Esophagus (tissue), 2 donors: ENCODE measurements at regions not wholly inside any gene's neighbourhood (a gene's known extent, or its start where the extent isn't known, plus 50 kb on each side); places are given as distances from the start of the nearest gene placed in this dataset.

Source experiments
- H3K27ac ChIP-seq, 2 donors: one replicate each; pipeline ENCODE4 v1.5.1; 2013; ENCODE audit warnings: low read depth in 2 of 2, mild to moderate bottlenecking in 2 of 2, inconsistent platforms in 1 of 2, low read length in 1 of 2, moderate library complexity in 1 of 2
- H3K27me3 ChIP-seq, 2 donors: one replicate each; pipeline ENCODE4 v1.6.1; 2013; ENCODE audit warnings: low read length in 2 of 2, control low read depth in 1 of 2, mild to moderate bottlenecking in 1 of 2; ENCODE audit not compliant: insufficient read depth in 2 of 2, control insufficient read depth in 1 of 2
- H3K36me3 ChIP-seq, 2 donors: one replicate each; pipeline ENCODE4 v1.6.1; 2013; ENCODE audit warnings: low read length in 1 of 2; ENCODE audit not compliant: control insufficient read depth in 2 of 2, insufficient read depth in 2 of 2
- H3K4me1 ChIP-seq, 2 donors: one replicate each; pipeline ENCODE4 v1.6.1; 2013; ENCODE audit warnings: low read length in 1 of 2; ENCODE audit not compliant: control insufficient read depth in 2 of 2, insufficient read depth in 2 of 2
- H3K4me3 ChIP-seq, 2 donors: one replicate each; pipeline ENCODE4 v1.5.1; 2013; ENCODE audit warnings: low read length in 2 of 2, mild to moderate bottlenecking in 2 of 2, low read depth in 1 of 2, moderate library complexity in 1 of 2
- H3K9me3 ChIP-seq, 2 donors: one replicate each; pipeline ENCODE4 v1.6.1; 2013; ENCODE audit warnings: mild to moderate bottlenecking in 2 of 2, low read depth in 1 of 2, low read length in 1 of 2, moderate library complexity in 1 of 2; ENCODE audit not compliant: control insufficient read depth in 2 of 2, insufficient read depth in 1 of 2
- WGBS, 2 donors: extraction: QIAGEN DNeasy Blood & Tissue Kit; methylation state at CpG; one replicate each; pipeline ENCODE4 v1.1.7; 2013; 5-methylcytosine and 5-hydroxymethylcytosine counted together
- donor health status: healthy with polysubstance abuse.
- donor health status: Bipolar disorder and iron deficiency.

DNA sequence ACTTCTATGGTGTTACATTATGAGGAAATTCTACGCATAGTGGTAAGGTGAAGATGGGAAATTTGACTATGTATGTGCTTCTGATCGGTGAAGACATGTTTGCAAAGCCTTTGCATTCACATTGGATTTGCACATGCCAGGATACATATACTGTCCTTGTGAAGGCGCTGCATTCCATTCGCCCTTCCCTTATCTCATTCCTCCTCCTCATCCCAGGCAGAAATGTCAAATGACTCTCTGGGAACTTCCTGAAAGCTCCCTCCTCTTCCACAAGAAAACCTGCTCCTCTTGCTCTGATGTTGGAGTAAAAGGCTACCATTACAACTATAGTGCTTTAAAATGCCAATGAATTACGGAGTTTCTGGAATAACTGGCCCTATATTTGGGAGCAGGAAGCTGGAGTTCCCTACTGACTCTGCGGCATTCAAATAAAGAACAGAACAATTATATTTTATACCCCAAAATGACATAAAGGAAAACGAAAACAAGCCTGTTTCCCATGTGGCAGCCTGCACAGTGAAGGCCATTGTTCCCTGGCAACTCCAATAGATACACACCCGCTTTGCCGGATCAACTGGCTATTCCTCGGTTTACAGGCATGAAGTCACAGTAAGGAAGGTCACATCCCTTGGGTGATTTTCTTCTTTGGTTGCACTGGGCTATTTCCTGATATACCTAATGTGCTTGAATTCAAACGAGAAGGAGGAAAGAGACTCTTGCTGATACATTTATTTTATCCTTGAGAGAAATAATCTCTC, 84.5 kb downstream of the AREG start:
- peaks cover 0 to 1% of the 10 kb centered on the region in 2 donors for H3K4me1 ChIP-seq
- no peak overlapping the region for H3K4me3 ChIP-seq
- H3K27ac ChIP-seq, result no peak overlapping the region
- H3K27me3 ChIP-seq, result no peaks in the 10 kb centered on the region
- WGBS, 2 donors, result 74 to 77% methylated on average over 11 of the region's 11 CpGs
- H3K36me3 ChIP-seq, result no peaks in the 10 kb centered on the region
- no peaks in the 10 kb centered on the region for H3K9me3 ChIP-seq

DNA sequence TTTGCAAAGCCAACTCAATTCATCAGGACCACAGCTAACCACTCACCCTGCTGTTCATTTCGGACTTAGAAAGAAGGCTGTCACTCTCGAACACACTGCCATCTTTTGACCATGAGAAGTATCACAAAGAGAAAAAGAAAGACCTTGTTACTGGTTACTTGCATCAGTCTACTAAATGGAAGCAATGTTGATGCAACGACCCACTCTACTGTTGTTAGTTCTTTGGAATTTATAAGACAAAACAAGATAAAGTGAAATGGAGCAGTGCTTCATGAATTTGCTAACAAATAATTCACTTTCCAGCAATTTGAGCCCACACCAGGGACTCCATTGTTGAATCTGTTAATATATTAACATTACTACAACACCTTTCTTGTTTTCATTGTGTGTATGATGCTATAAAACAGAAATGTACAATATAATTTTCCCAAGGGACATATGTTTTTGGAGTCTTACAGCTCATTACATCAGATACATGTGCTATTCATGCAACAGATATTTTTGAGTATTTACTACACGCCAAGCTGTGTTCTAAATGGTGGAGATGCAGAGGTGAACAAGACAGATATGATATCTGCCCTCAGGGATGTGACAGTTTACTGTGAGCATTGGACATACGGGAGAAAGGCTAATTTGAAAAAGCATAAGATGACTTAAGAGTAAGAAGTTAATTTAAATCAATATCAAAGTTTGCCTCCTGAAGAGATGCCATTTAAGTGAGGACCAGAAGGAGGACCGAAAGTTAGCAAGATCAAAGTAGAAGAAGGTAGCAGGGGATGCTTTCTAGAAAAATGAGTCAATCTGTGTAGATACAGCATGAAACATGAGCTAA, 87.2 kb downstream of the AREG start:
- 46 to 47% methylated on average over 6 of the region's 6 CpGs for WGBS, 2 donors
- H3K27ac ChIP-seq, result no peak overlapping the region

GRCh38 chr4:74534121-74534520, 89.2 kb downstream of the AREG start:
- Histone ChIP-seq H3K4me3 (no peak overlapping the region), H3K9me3 (no peaks in the 10 kb centered on the region), H3K27me3 (no peaks in the 10 kb centered on the region), H3K36me3 (no peaks in the 10 kb centered on the region), H3K27ac (no peak overlapping the region), H3K4me1 (peaks cover 0 to 1% of the 10 kb centered on the region in 2 donors)
- WGBS, 2 donors, result 69 to 76% methylated on average over 3 of the region's 3 CpGs

More for the DNA sequence above, 87.2 kb downstream of the AREG start:
- H3K9me3 ChIP-seq, result no peaks in the 10 kb centered on the region
- no peak overlapping the region for H3K4me3 ChIP-seq
- H3K4me1 ChIP-seq, result peaks cover 0 to 1% of the 10 kb centered on the region in 2 donors
- H3K27me3 ChIP-seq, result no peaks in the 10 kb centered on the region
- H3K36me3 ChIP-seq, result no peaks in the 10 kb centered on the region

DNA sequence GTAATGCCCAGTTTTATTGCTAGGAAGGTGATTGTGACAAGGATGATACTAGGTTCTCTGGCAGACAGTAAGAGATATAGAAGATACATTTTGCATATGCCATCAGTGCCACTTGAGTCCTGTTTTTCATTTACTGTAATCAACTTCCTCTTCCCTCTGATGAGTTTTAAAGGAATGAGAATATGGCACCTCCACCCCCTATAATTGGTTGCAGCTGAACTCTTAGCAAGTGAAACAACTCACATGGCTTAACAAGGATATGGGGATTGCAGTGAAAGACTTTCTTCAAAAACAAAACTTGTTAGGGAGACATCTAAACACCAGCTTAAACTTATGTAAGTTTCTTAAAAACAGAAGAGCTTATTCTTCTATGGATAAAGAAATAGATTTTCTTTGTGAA, 90.0 kb downstream of the AREG start:
- no peak overlapping the region for H3K4me3 ChIP-seq
- peaks cover 0 to 1% of the 10 kb centered on the region in 2 donors for H3K4me1 ChIP-seq
- H3K27ac ChIP-seq, result no peak overlapping the region
- H3K9me3 ChIP-seq, result no peaks in the 10 kb centered on the region
- no peaks in the 10 kb centered on the region for H3K36me3 ChIP-seq
- no peaks in the 10 kb centered on the region for H3K27me3 ChIP-seq

DNA sequence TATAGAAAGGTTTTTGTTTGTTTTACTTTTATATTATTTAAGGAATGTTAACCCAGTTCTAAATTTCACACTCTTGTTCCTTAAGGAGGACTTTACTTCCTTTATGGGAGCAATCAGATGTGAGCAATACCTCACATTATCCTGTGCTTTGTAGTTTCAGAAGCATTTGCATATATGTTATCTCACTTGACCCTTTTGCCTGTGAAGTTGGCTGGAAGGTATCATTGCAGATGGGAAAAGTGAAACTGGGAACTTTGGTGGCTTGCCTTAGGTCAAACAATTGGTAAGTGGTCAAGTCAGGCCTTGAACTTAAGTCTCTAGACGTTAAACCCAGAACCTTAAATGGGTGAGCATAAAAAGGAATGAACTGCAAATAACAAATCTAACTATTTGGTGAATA, 90.6 kb downstream of the AREG start:
- Histone ChIP-seq H3K36me3 (no peaks in the 10 kb centered on the region), H3K27me3 (no peaks in the 10 kb centered on the region), H3K4me3 (no peak overlapping the region), H3K27ac (no peak overlapping the region), H3K4me1 (peaks cover 0 to 1% of the 10 kb centered on the region in 2 donors), H3K9me3 (no peaks in the 10 kb centered on the region)
- WGBS, 2 donors, result 76 to 87% methylated on average over 1 of the region's 1 CpG

- Histone ChIP-seq H3K4me1 (no peaks in the 10 kb centered on the region), H3K27me3 (no peaks in the 10 kb centered on the region), H3K36me3 (no peaks in the 10 kb centered on the region), H3K4me3 (no peak overlapping the region), H3K9me3 (no peaks in the 10 kb centered on the region), H3K27ac (no peak overlapping the region)
- WGBS, 2 donors, result 30 to 61% methylated on average over 1 of the region's 1 CpG
Measured at GRCh38 chr4:74536557-74536956, 91.6 kb downstream of the AREG start.

DNA sequence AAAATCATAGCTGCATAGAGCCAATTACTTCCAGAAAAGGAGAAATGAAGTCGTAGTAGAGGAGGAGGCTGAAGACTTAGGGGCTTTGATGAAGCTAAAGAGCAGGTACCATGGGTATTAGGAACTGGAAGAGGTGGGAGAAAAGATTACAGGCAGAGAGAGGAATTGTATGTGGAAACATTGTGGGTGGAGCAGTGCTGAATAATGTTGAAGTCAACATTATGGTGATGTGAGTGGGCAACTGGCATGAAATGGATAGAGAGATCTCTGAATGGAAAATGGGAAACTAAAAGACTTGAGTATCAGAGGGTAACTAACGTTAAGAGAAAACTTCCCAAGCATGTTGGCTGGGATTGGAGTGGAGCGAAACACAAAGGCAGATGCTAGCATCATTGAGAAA, 92.5 kb downstream of the AREG start:
- no peaks in the 10 kb centered on the region for H3K36me3 ChIP-seq
- no peak overlapping the region for H3K4me3 ChIP-seq
- no peaks in the 10 kb centered on the region for H3K4me1 ChIP-seq
- H3K27ac ChIP-seq, result no peak overlapping the region
- H3K27me3 ChIP-seq, result no peaks in the 10 kb centered on the region
- WGBS, 2 donors, result 83% methylated on average over 3 of the region's 3 CpGs
- H3K9me3 ChIP-seq, result no peaks in the 10 kb centered on the region

GRCh38 chr4:74539044-74539790, 94.3 kb downstream of the AREG start:
- Histone ChIP-seq H3K4me1 (no peaks in the 10 kb centered on the region), H3K36me3 (no peaks in the 10 kb centered on the region), H3K27me3 (no peaks in the 10 kb centered on the region), H3K4me3 (no peak overlapping the region), H3K9me3 (no peaks in the 10 kb centered on the region), H3K27ac (no peak overlapping the region)
- 58 to 77% methylated on average over 3 of the region's 3 CpGs for WGBS, 2 donors

DNA sequence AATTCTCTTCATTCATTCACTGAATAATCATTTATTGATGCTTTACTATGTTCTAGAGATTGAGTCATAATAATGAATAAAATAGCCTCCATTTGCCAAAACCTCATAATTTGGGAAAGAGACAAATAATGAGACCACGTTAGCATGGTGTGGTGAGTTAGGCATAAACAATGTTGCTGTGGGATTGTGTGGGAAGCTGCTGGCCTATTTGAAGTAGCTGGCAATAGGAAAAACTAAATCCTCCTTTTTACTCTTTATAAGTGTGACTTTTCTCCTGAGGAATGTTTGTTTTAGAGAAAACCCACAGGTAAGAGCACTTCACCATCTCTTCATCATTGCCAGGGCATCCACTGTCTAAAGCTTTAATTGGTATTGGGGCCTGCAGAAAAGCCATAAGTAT, 95.3 kb downstream of the AREG start:
- Histone ChIP-seq H3K9me3 (no peaks in the 10 kb centered on the region), H3K27me3 (no peaks in the 10 kb centered on the region), H3K27ac (no peak overlapping the region), H3K4me3 (no peak overlapping the region), H3K4me1 (no peaks in the 10 kb centered on the region), H3K36me3 (no peaks in the 10 kb centered on the region)
- WGBS, 2 donors, result 35 to 48% methylated on average over 1 of the region's 1 CpG
